Neuronal stem cell (in vitro differentiated cells): ENCODE measurements at regions not wholly inside any gene's neighbourhood (a gene's known extent, or its start where the extent isn't known, plus 50 kb on each side); places are given as distances from the start of the nearest gene placed in this dataset.

Experiments used
- DNase-seq: peaks from one replicate; pipeline ENCODE4 v3.0.0-alpha.2; 2013; ENCODE audit warnings: low spot score
- H2AFZ ChIP-seq: one replicate; pipeline ENCODE4 v1.6.1; 2013; ENCODE audit warnings: mild to moderate bottlenecking, low read length, inconsistent platforms
- H2AK5ac ChIP-seq: 2 replicates; pipeline ENCODE4 v1.6.1; 2013; ENCODE audit warnings: low read depth, mild to moderate bottlenecking, inconsistent platforms, low read length, moderate library complexity, mixed read lengths
- H2BK120ac ChIP-seq: 2 replicates; pipeline ENCODE4 v1.6.1; 2013; ENCODE audit warnings: low read depth, mild to moderate bottlenecking, inconsistent platforms, low read length, moderate library complexity, mixed read lengths
- H2BK12ac ChIP-seq: one replicate; pipeline ENCODE4 v1.6.1; 2013; ENCODE audit warnings: low read length, inconsistent platforms
- H2BK15ac ChIP-seq: 2 replicates; pipeline ENCODE4 v1.6.1; 2013; ENCODE audit warnings: mild to moderate bottlenecking, low read length, inconsistent platforms, mixed read lengths
- H2BK5ac ChIP-seq: one replicate; pipeline ENCODE4 v1.6.1; 2013; ENCODE audit warnings: inconsistent platforms, mild to moderate bottlenecking, low read length, moderate library complexity
- H3K14ac ChIP-seq: one replicate; pipeline ENCODE4 v1.6.1; 2013; ENCODE audit warnings: low read length, inconsistent platforms
- H3K18ac ChIP-seq: 2 replicates; pipeline ENCODE4 v1.6.1; 2013; ENCODE audit warnings: low read length, inconsistent platforms
- H3K23ac ChIP-seq: 2 replicates; pipeline ENCODE4 v1.6.1; 2013; ENCODE audit warnings: low read depth, mild to moderate bottlenecking, mixed read lengths, low read length, inconsistent platforms; ENCODE audit not compliant: poor library complexity
- H3K27ac ChIP-seq: replicated peaks from 3 replicates; pipeline ENCODE4 v1.5.1; 2013; ENCODE audit warnings: low read length, inconsistent platforms
- H3K27me3 ChIP-seq, 3 experiments: 2 replicates each; pipeline ENCODE4 v1.6.1; 2013; ENCODE audit warnings: low read length in 3 of 3, mild to moderate bottlenecking in 2 of 3, inconsistent platforms in 1 of 3, low read depth in 1 of 3, mixed read lengths in 1 of 3, moderate library complexity in 1 of 3; ENCODE audit not compliant: control insufficient read depth in 3 of 3, insufficient read depth in 3 of 3
- H3K36me3 ChIP-seq, 2 donors: replicated peaks in 1 of 2; 2 replicates each; pipeline ENCODE4 v1.6.1; 2013; ENCODE audit warnings: low read length in 2 of 2; ENCODE audit not compliant: control insufficient read depth in 2 of 2, insufficient read depth in 2 of 2
- H3K4ac ChIP-seq: 2 replicates; pipeline ENCODE4 v1.6.1; 2013; ENCODE audit warnings: inconsistent platforms, mild to moderate bottlenecking, low read length, moderate library complexity
- H3K4me1 ChIP-seq, 2 donors: 1 replicate in 1 of 2; 2 replicates in 1 of 2; pipeline ENCODE4 v1.6.1; 2013; ENCODE audit warnings: low read length in 2 of 2, low read depth in 1 of 2; ENCODE audit not compliant: control insufficient read depth in 2 of 2, insufficient read depth in 1 of 2
- H3K4me2 ChIP-seq: one replicate; pipeline ENCODE4 v1.6.1; 2013; ENCODE audit warnings: mild to moderate bottlenecking, low read length, inconsistent platforms; ENCODE audit not compliant: insufficient read depth, poor library complexity, severe bottlenecking
- H3K4me3 ChIP-seq, 2 donors: 2 replicates each; pipeline ENCODE4 v1.5.1; 2013; ENCODE audit warnings: low read length in 2 of 2, mild to moderate bottlenecking in 2 of 2, inconsistent platforms in 1 of 2, moderate library complexity in 1 of 2
- H3K79me1 ChIP-seq: one replicate; pipeline ENCODE4 v1.6.1; 2013; ENCODE audit warnings: low read depth, mild to moderate bottlenecking, inconsistent platforms, low read length, moderate library complexity
- H3K9ac ChIP-seq: one replicate; pipeline ENCODE4 v1.6.1; 2013; ENCODE audit warnings: mild to moderate bottlenecking, low read depth, low read length, inconsistent platforms; ENCODE audit not compliant: poor library complexity
- H3K9me3 ChIP-seq, 2 donors: replicated peaks in 1 of 2; 2 replicates each; pipeline versions ENCODE3 to v1.6.1; 2013; ENCODE audit warnings: low read length in 2 of 2, mild to moderate bottlenecking in 2 of 2, inconsistent platforms in 1 of 2, low read depth in 1 of 2, mixed read lengths in 1 of 2, moderate library complexity in 1 of 2; ENCODE audit not compliant: control insufficient read depth in 2 of 2, insufficient read depth in 1 of 2
- H4K8ac ChIP-seq: one replicate; pipeline ENCODE4 v1.6.1; 2013; ENCODE audit warnings: low read depth, mild to moderate bottlenecking, inconsistent platforms, low read length, moderate library complexity
- H4K91ac ChIP-seq: one replicate; pipeline ENCODE4 v1.6.1; 2013; ENCODE audit warnings: low read length, low read depth, mild to moderate bottlenecking, inconsistent platforms; ENCODE audit not compliant: poor library complexity
- WGBS, 2 donors: extraction: QIAGEN DNeasy Blood & Tissue Kit; methylation state at CpG; one replicate each; pipeline ENCODE4 v1.1.7; 2013; ENCODE audit warnings: missing lambda C conversion rate in 2 of 2, mixed read lengths in 1 of 2; ENCODE audit not compliant: insufficient read length in 2 of 2, insufficient replicate concordance in 1 of 2; ENCODE audit errors: extremely low coverage in 2 of 2; 5-methylcytosine and 5-hydroxymethylcytosine counted together

- Histone ChIP-seq H3K4me1 (peaks cover 0 to 2% of the 10 kb centered on the region in 2 donors), H4K8ac (no peak overlapping the region), H2BK120ac (no peak overlapping the region), H4K91ac (no peak overlapping the region), H2BK12ac (no peak overlapping the region), H2BK15ac (no peak overlapping the region), H2BK5ac (no peak overlapping the region), H3K27ac (no peak overlapping the region), H3K4me3 (no peak overlapping the region), H3K36me3 (no peaks in the 10 kb centered on the region), H3K14ac (no peak overlapping the region), H3K4ac (no peak overlapping the region), H3K9ac (no peak overlapping the region), H3K79me1 (no peaks in the 10 kb centered on the region), H3K23ac (no peak overlapping the region), H2AFZ (peak overlapping the region; percentile 42), H3K4me2 (no peak overlapping the region), H3K18ac (no peak overlapping the region), H3K9me3 (no peaks in the 10 kb centered on the region), H2AK5ac (no peak overlapping the region), H3K27me3 (no peaks in the 10 kb centered on the region)
- DNase-seq: no peak
- no CpG with 5 or more reads among the region's 5 CpGs for WGBS, 2 donors
Observed at GRCh38 chr7:40996233-40996677, 706.6 kb downstream of the INHBA start.

DNA sequence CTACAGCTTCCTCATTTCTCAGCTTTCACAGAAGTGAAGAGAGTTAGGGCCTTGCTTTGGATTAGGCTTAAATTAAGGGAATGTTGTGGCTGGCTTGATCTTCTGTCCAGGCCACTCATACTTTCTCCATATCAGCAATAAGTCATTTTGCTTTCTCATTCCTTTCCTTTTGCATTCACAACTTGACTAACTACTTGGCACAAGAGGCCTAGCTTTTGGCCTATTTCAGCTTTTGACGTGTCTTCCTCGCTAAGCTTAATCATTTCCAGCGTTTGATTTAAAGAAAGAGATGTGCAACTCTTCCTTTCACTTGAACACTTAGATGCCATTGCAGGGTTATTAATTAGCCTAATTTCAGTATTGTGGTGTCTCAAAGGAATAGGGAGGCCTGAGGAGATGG, 712.0 kb downstream of the INHBA start:
- Histone ChIP-seq H3K4me3 (no peak overlapping the region), H2BK12ac (no peak overlapping the region), H2AK5ac (no peak overlapping the region), H3K79me1 (no peaks in the 10 kb centered on the region), H4K91ac (no peak overlapping the region), H3K27ac (no peak overlapping the region), H4K8ac (no peak overlapping the region), H3K4ac (no peak overlapping the region), H3K18ac (no peak overlapping the region), H2BK120ac (no peak overlapping the region), H3K9ac (no peak overlapping the region), H2AFZ (no peak overlapping the region), H3K9me3 (no peaks in the 10 kb centered on the region), H3K4me2 (no peak overlapping the region), H2BK5ac (no peak overlapping the region), H3K14ac (no peak overlapping the region), H3K27me3 (no peaks in the 10 kb centered on the region), H3K4me1 (no peaks in the 10 kb centered on the region), H2BK15ac (no peak overlapping the region), H3K23ac (no peak overlapping the region), H3K36me3 (no peaks in the 10 kb centered on the region)
- DNase-seq: no peak
- no CpG with 5 or more reads among the region's 3 CpGs for WGBS, 2 donors

DNA sequence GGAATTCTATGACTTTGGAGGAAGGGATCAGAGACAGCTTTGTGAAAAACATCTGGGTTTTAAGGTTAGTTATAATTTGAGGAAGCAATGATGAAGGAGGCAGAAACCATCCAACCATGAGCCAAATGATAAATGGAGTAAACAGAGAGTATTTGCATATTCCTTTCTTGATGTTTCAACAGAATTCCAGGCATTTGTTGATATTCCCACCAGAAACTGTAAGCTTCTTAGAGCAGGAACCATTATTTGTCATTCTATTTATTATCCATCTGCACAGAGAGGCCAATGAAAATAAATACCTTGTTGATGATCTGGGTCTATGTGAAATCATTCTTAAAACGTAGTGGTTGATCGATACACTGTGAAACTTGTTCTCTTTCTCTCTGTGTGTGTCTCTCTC, 715.3 kb downstream of the INHBA start:
- Histone ChIP-seq H3K4me2 (no peak overlapping the region), H3K36me3 (no peaks in the 10 kb centered on the region), H3K9me3 (no peaks in the 10 kb centered on the region), H2AFZ (no peak overlapping the region), H2BK12ac (no peak overlapping the region), H3K4ac (no peak overlapping the region), H3K79me1 (no peaks in the 10 kb centered on the region), H4K8ac (no peak overlapping the region), H3K4me3 (no peak overlapping the region), H3K14ac (no peak overlapping the region), H2BK5ac (no peak overlapping the region), H2AK5ac (no peak overlapping the region), H2BK15ac (no peak overlapping the region), H3K4me1 (no peaks in the 10 kb centered on the region), H4K91ac (no peak overlapping the region), H3K18ac (no peak overlapping the region), H3K9ac (no peak overlapping the region), H3K27ac (no peak overlapping the region), H2BK120ac (no peak overlapping the region), H3K27me3 (no peaks in the 10 kb centered on the region), H3K23ac (no peak overlapping the region)
- DNase-seq: no peak
- no CpG with 5 or more reads among the region's 2 CpGs for WGBS, 2 donors

- H3K18ac ChIP-seq: no peak overlapping the region
- H3K27me3 ChIP-seq: no peaks in the 10 kb centered on the region
- H4K91ac ChIP-seq: no peak overlapping the region
- no peak overlapping the region for H2AK5ac ChIP-seq
- no peaks in the 10 kb centered on the region for H3K79me1 ChIP-seq
- H2BK5ac ChIP-seq: no peak overlapping the region
- H2BK12ac ChIP-seq: no peak overlapping the region
- WGBS, 2 donors: no CpG with 5 or more reads among the region's 7 CpGs
- H3K23ac ChIP-seq: no peak overlapping the region
- DNase-seq: no peak
- H3K9ac ChIP-seq: no peak overlapping the region
- H3K4ac ChIP-seq: no peak overlapping the region
- no peak overlapping the region for H3K27ac ChIP-seq
- no peaks in the 10 kb centered on the region for H3K4me1 ChIP-seq
- no peaks in the 10 kb centered on the region for H3K9me3 ChIP-seq
- no peak overlapping the region for H2AFZ ChIP-seq
- H2BK15ac ChIP-seq: no peak overlapping the region
- no peak overlapping the region for H2BK120ac ChIP-seq
- no peak overlapping the region for H4K8ac ChIP-seq
- H3K36me3 ChIP-seq: no peaks in the 10 kb centered on the region
- H3K14ac ChIP-seq: no peak overlapping the region
- no peak overlapping the region for H3K4me3 ChIP-seq
- no peak overlapping the region for H3K4me2 ChIP-seq
Observed at GRCh38 chr7:40986351-40986873, 716.5 kb downstream of the INHBA start.
